Heart right ventricle (tissue), 16 donors: ENCODE measurements at regions not wholly inside any gene's neighbourhood (a gene's known extent, or its start where the extent isn't known, plus 50 kb on each side); places are given as distances from the start of the nearest gene placed in this dataset.
"Not testable (repeated sequence)": the region's sequence is repeated elsewhere in the genome, so short reads cannot be mapped to it uniquely, and the experiment has no call there.

ENCODE experiments used
- ATAC-seq, 8 donors: fragments of 200-7000 bp; cut with Tn5 transposase; one replicate each; pipeline ENCODE4 v1.9.1; 2020; ENCODE audit warnings: mild to moderate bottlenecking in 8 of 8, moderate library complexity in 8 of 8, moderate number of reproducible peaks in 1 of 8
- DNase-seq, 2 donors: peaks; one replicate each; pipeline ENCODE4 v3.0.0-alpha.2; 2020
- H3K27ac ChIP-seq, 10 donors: fragments of 200-600 bp; sonication (generic) in 2 of 10; one replicate each; pipeline versions ENCODE4 v1.5.0 to v1.8.0; 2020 to 2022; ENCODE audit warnings: mild to moderate bottlenecking in 3 of 10
- H3K27me3 ChIP-seq, 7 donors: fragments of 200-600 bp; one replicate each; pipeline ENCODE4 v1.8.0; 2021 to 2022; ENCODE audit warnings: mild to moderate bottlenecking in 2 of 7
- H3K36me3 ChIP-seq, 9 donors: fragments of 200-600 bp; sonication (generic) in 1 of 9; one replicate each; pipeline versions ENCODE4 v1.5.0 to v1.8.0; 2020 to 2022; ENCODE audit warnings: mild to moderate bottlenecking in 2 of 9
- H3K4me1 ChIP-seq, 9 donors: fragments of 200-600 bp; sonication (generic) in 1 of 9; one replicate each; pipeline versions ENCODE4 v1.5.0 to v1.8.0; 2020 to 2022; ENCODE audit warnings: mild to moderate bottlenecking in 4 of 9
- H3K4me3 ChIP-seq, 10 donors: fragments of 200-600 bp; sonication (generic) in 2 of 10; one replicate each; pipeline versions ENCODE4 v1.5.0 to v1.8.0; 2020 to 2022; ENCODE audit warnings: mild to moderate bottlenecking in 7 of 10, moderate library complexity in 2 of 10
- H3K9me3 ChIP-seq, 11 donors: fragments of 200-600 bp in 10 of 11; sonication (generic) in 2 of 11; one replicate each; pipeline versions ENCODE4 v1.5.0 to v1.8.0; 2013 to 2022; ENCODE audit warnings: mild to moderate bottlenecking in 2 of 11, control low read depth in 1 of 11, moderate library complexity in 1 of 11
- CTCF ChIP-seq, 9 donors: fragments of 200-600 bp; sonication (generic) in 2 of 9; IDR thresholded peaks; one replicate each; pipeline versions ENCODE4 v1.5.0 to v1.8.0; 2021 to 2022; ENCODE audit warnings: antibody characterized with exemption in 9 of 9, mild to moderate bottlenecking in 5 of 9, moderate library complexity in 1 of 9
- WGBS, 2 donors: extraction: QIAGEN DNeasy Blood & Tissue Kit; methylation state at CpG; one replicate each; pipeline ENCODE4 v1.1.7; 2013; ENCODE audit warnings: inconsistent platforms in 1 of 2; 5-methylcytosine and 5-hydroxymethylcytosine counted together
- intact Hi-C, 10 donors: fragments of 100-400 bp; cut with DNase I; formaldehyde crosslinking; loops; one replicate each; pipeline versions ENCODE4 v1.11.1 to v1.14.2; 2022
- donor health status: Arrhythmogenic right ventricular cardiomyopathy.
- donor health status: ischemic (EF 13 %, LVEDD 7.1; RV severe dilation, severe dysfunction).
- donor health status: healthy with polysubstance abuse.
- donor health status: DM: no; HTN: yes; CAD: no.
- donor health status: DM: no; HTN: no; CAD: no.
- donor health status: ischemic (EF 25% LVEDD 6.9; RV normal size, moderate dysfunction).
- donor health status: ischemic (EF 25% LVEDD 5.7; RV mildly dilated, moderate dysfunction).
- donor health status: healthy.
- donor health status: DM: yes; HTN: yes; CAD: no.
- donor health status: Ischemic cardiomyopathy.
- donor health status: ischemic (EF 35%, LVEDD 5.7; RV mildly dilated, moderate dysfunction).
- donor health status: nonischemic (EF 11% LVEDD 7.7; RV severe dilation, severe dysfunction).
- donor health status: DM: yes; HTN: yes; CAD: no.
- donor health status: PGD.
- donor health status: ischemic (EF 29% LVEDD 5.4; RV normal size, mild dysfunction).
- donor health status: nonischemic (EF 23%, LVEDD 6.1; RV moderate dilation, normal function).

DNA sequence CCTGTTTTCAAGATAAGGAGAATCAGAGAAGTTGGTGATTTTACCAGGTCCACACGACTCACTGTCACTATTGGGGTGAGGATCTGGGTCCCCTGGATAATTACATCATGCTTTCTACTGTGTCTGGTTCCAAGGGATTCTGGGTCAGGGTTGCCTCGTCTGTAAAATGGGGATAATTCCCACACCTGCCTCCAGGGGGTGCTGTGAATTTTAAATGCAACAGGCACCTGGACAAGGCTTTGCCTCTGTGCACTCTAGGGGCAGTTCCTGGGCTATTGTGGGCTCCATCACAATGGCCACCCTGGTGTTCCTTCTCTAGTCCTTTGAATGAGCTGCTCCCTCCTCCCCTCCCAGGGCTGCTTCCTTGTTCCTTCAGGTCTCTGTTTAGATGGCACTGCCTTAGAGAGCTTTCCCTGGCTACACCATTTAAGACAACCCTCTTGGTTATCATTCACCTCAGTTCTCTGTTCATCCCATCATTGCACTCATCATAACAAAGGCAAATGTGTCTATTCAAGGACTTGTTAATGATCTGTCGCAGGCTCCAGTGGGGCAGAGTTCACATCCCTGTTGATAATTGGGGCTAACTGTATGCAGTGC, 178.6 kb downstream of the MIAT start:
- TF ChIP-seq CTCF (IDR thresholded peaks at IDR 0.05), result peak; percentile 20 to 63 (median 49)
- Histone ChIP-seq H3K4me1 (peaks cover 0 to 3% (median 0%) of the 10 kb centered on the region in 9 donors), H3K27me3 (no peaks in the 10 kb centered on the region), H3K27ac (no peak overlapping the region), H3K36me3 (no peaks in the 10 kb centered on the region), H3K9me3 (no peaks in the 10 kb centered on the region), H3K4me3 (no peak overlapping the region)
- no peak for DNase-seq
- ATAC-seq, result no peak
- intact Hi-C loops, result no loop called here
- WGBS, 2 donors, result 40 to 44% methylated on average over 3 of the region's 3 CpGs

DNA sequence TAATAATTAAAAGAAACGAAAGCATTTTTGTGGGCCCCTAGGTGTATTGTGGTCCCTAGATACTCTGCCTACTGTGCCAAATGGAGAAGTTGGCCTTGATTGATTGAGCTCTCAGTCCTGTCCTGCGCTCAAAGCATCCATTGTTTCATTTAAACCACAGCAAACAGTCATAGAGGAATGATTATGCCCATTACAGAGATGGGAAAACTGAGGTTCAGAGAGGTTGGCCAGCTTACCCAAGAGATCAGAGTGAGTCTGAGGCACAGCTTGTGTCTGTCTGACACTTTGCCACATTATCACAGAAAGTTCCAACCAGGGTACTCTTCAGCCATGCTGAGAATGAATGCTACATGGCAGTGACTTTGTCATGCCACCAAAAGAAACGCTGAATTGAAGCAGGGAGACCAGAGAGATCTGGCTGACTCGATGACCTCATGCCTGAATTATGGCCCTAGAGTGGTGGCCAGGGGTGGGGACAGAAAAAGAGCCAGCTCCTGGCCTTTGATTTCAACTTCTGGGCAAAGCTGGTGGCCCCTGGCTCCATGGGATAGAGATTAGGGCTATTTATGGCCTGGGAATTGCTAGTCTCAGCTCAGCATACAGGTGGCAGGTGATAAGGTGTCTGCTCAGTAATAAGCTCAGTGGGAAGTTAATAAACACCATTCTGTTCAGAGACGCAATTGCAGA, 180.5 kb downstream of the MIAT start:
- TF ChIP-seq CTCF (IDR thresholded peaks at IDR 0.05), result no peak
- H3K27me3 ChIP-seq, result no peaks in the 10 kb centered on the region
- H3K4me3 ChIP-seq, result no peak overlapping the region
- no peaks in the 10 kb centered on the region for H3K36me3 ChIP-seq
- no peak overlapping the region for H3K27ac ChIP-seq
- ATAC-seq (peak in 4 of 8 donors; percentile 27 to 71 (median 50)), DNase-seq (no peak)
- WGBS, 2 donors, result 61 to 65% methylated on average over 5 of the region's 5 CpGs
- H3K4me1 ChIP-seq, result no peaks in the 10 kb centered on the region
- H3K9me3 ChIP-seq, result no peaks in the 10 kb centered on the region
- intact Hi-C loops, result no loop called here

- WGBS, 2 donors, result 91 to 92% methylated on average over 5 of the region's 5 CpGs
These were observed 181.1 kb downstream of the MIAT start for GRCh38 chr22:26838471-26838825.

DNA sequence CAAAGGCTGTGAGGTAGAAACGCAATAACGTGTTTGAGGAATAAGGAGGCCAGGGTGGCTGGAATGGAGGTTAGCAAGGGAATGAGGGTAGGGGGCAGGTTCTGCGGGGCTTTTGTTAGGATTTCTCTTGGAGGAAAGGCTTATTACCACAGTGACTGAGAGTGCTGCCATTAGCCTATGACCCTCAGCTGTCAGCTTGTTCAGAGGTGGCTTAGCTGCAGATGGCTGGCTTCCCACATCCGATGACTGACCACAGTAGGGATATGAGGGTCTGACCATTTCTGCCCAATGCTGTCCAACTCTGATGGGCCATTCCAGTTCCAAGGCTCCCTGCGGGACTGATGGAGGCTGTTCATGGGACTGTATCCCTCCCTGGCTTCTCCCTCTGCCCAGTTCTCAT, 181.8 kb downstream of the MIAT start:
- H3K27ac ChIP-seq, result no peak overlapping the region
- 92 to 95% methylated on average over 5 of the region's 5 CpGs for WGBS, 2 donors
- H3K4me3 ChIP-seq, result no peak overlapping the region
- ATAC-seq (no peak), DNase-seq (no peak)
- H3K4me1 ChIP-seq, result no peaks in the 10 kb centered on the region
- no peaks in the 10 kb centered on the region for H3K27me3 ChIP-seq
- intact Hi-C loops, result no loop called here
- TF ChIP-seq CTCF (IDR thresholded peaks at IDR 0.05), result no peak
- no peaks in the 10 kb centered on the region for H3K36me3 ChIP-seq
- no peaks in the 10 kb centered on the region for H3K9me3 ChIP-seq

More at GRCh38 chr22:26838471-26838825, 181.1 kb downstream of the MIAT start:
- Histone ChIP-seq H3K4me3 (no peak overlapping the region), H3K27me3 (no peaks in the 10 kb centered on the region), H3K27ac (no peak overlapping the region), H3K9me3 (no peaks in the 10 kb centered on the region), H3K36me3 (no peaks in the 10 kb centered on the region), H3K4me1 (no peaks in the 10 kb centered on the region)
- intact Hi-C loops, result no loop called here
- ATAC-seq (peak in 1 of 8 donors; percentile 24), DNase-seq (no peak)
- no peak for TF ChIP-seq CTCF (IDR thresholded peaks at IDR 0.05)

GRCh38 chr22:26840770-26841169, 183.4 kb downstream of the MIAT start:
- H3K27me3 ChIP-seq, H3K9me3 ChIP-seq, intact Hi-C loops, H3K4me1 ChIP-seq, H3K36me3 ChIP-seq, H3K27ac ChIP-seq, DNase-seq, H3K4me3 ChIP-seq, ATAC-seq: not testable (repeated sequence)
- 80 to 83% methylated on average over 3 of the region's 3 CpGs for WGBS, 2 donors
